Right lobe of liver (tissue), 6 donors: ENCODE measurements at regions not wholly inside any gene's neighbourhood (a gene's known extent, or its start where the extent isn't known, plus 50 kb on each side); places are given as distances from the start of the nearest gene placed in this dataset.

ENCODE experiments used
- ATAC-seq, 4 donors: fragments of 200-7000 bp; cut with Tn5 transposase; one replicate each; pipeline ENCODE4 v1.9.1; 2020; ENCODE audit warnings: mild to moderate bottlenecking in 4 of 4, moderate library complexity in 4 of 4
- DNase-seq, 3 donors: peaks; one replicate each; pipeline ENCODE4 v3.0.0-alpha.2; 2020
- H3K27ac ChIP-seq, 3 donors: fragments of 200-600 bp; one replicate each; pipeline ENCODE4 v1.8.0; 2022
- H3K27me3 ChIP-seq, 2 donors: fragments of 200-600 bp; one replicate each; pipeline ENCODE4 v1.8.0; 2022
- H3K36me3 ChIP-seq, 4 donors: fragments of 200-600 bp; sonication (generic) in 1 of 4; one replicate each; pipeline versions ENCODE4 v1.5.1 to v1.8.0; 2017 to 2022; ENCODE audit warnings: control low read depth in 1 of 4
- H3K4me1 ChIP-seq, 4 donors: fragments of 200-600 bp; sonication (generic) in 1 of 4; one replicate each; pipeline versions ENCODE4 v1.5.1 to v1.8.0; 2017 to 2022; ENCODE audit warnings: control low read depth in 1 of 4
- H3K4me3 ChIP-seq, 3 donors: fragments of 200-600 bp; one replicate each; pipeline ENCODE4 v1.8.0; 2022
- H3K9me3 ChIP-seq, 4 donors: fragments of 200-600 bp; sonication (generic) in 1 of 4; one replicate each; pipeline versions ENCODE4 v1.5.1 to v1.8.0; 2017 to 2022; ENCODE audit warnings: control low read depth in 1 of 4
- CTCF ChIP-seq, 4 donors: fragments of 200-600 bp in 3 of 4; fragments of 450-650 bp in 1 of 4; IDR thresholded peaks; one replicate each; pipeline versions ENCODE4 v1.5.1 to v1.8.0; 2016 to 2022; ENCODE audit warnings: antibody characterized with exemption in 4 of 4, mild to moderate bottlenecking in 2 of 4
- POLR2A ChIP-seq: fragments of 450-650 bp; IDR thresholded peaks from one replicate; pipeline ENCODE4 v1.6.1; 2017; ENCODE audit warnings: antibody characterized with exemption, mild to moderate bottlenecking
- WGBS: methylation state at CpG from one replicate; pipeline ENCODE4 v1.1.6; 2018; ENCODE audit warnings: low coverage, low lambda C conversion rate; ENCODE audit not compliant: insufficient coverage; ENCODE audit errors: missing lambda C conversion rate; 5-methylcytosine and 5-hydroxymethylcytosine counted together
- intact Hi-C, 2 donors: fragments of 100-400 bp; cut with DNase I; formaldehyde crosslinking; loops; one replicate each; pipeline versions ENCODE4 v1.11.2 to v1.14.1; 2022
- donor health status: DM: no; HTN: yes; CAD: no.
- donor health status: DM: no; HTN: no; CAD: no.
- donor health status: DM: no; HTN: no; CAD: no.
- donor health status: DM: no; HTN: yes; CAD: no.
- donor health status: DM: no; HTN: yes; CAD: no.

- H3K36me3 ChIP-seq: no peaks in the 10 kb centered on the region
- no peak for ATAC-seq
- TF ChIP-seq CTCF (IDR thresholded peaks at IDR 0.05) (no peak), POLR2A (no peak)
These were observed 387.1 kb downstream of the RND3 start for GRCh38 chr2:150100336-150100735.

GRCh38 chr2:150099805-150100204 is 387.7 kb downstream of the RND3 start:
- intact Hi-C loops: no loop called here
- H3K27me3 ChIP-seq: no peaks in the 10 kb centered on the region
- H3K27ac ChIP-seq: no peak overlapping the region
- DNase-seq: no peak
- no peaks in the 10 kb centered on the region for H3K36me3 ChIP-seq
- no peak for TF ChIP-seq CTCF (IDR thresholded peaks at IDR 0.05)
- no peak for TF ChIP-seq POLR2A
- ATAC-seq: no peak
- no peaks in the 10 kb centered on the region for H3K9me3 ChIP-seq
- no peak overlapping the region for H3K4me3 ChIP-seq
- H3K4me1 ChIP-seq: peaks cover 0 to 17% (median 0%) of the 10 kb centered on the region in 4 donors

More at GRCh38 chr2:150100336-150100735, 387.1 kb downstream of the RND3 start:
- H3K9me3 ChIP-seq: no peaks in the 10 kb centered on the region
- intact Hi-C loops: no loop called here
- H3K27me3 ChIP-seq: no peaks in the 10 kb centered on the region
- peaks cover 0 to 14% (median 0%) of the 10 kb centered on the region in 4 donors for H3K4me1 ChIP-seq
- 100% methylated on average over 3 of the region's 3 CpGs for WGBS
- no peak for DNase-seq
- H3K27ac ChIP-seq: no peak overlapping the region
- H3K4me3 ChIP-seq: no peak overlapping the region

- no peaks in the 10 kb centered on the region for H3K36me3 ChIP-seq
- H3K4me1 ChIP-seq: peaks cover 0 to 17% (median 0%) of the 10 kb centered on the region in 4 donors
- intact Hi-C loops: no loop called here
- 11% methylated on average over 1 of the region's 1 CpG for WGBS
- no peaks in the 10 kb centered on the region for H3K27me3 ChIP-seq
- peak; percentile 36 to 41 (median 40) for TF ChIP-seq CTCF (IDR thresholded peaks at IDR 0.05)
- no peak for TF ChIP-seq POLR2A
- H3K27ac ChIP-seq: no peak overlapping the region
- DNase-seq: no peak
- no peak overlapping the region for H3K4me3 ChIP-seq
- ATAC-seq: peak; percentile 73 to 90 (median 88)
- no peaks in the 10 kb centered on the region for H3K9me3 ChIP-seq
These were observed 389.5 kb downstream of the RND3 start for GRCh38 chr2:150097901-150098531.

- H3K9me3 ChIP-seq: no peaks in the 10 kb centered on the region
- H3K36me3 ChIP-seq: no peaks in the 10 kb centered on the region
- no peak overlapping the region for H3K4me3 ChIP-seq
- no peak for DNase-seq
- H3K4me1 ChIP-seq: peaks cover 0 to 17% (median 0%) of the 10 kb centered on the region in 4 donors
- 100% methylated on average over 3 of the region's 3 CpGs for WGBS
- intact Hi-C loops: no loop called here
- no peak for TF ChIP-seq CTCF (IDR thresholded peaks at IDR 0.05)
- no peak for TF ChIP-seq POLR2A
- no peak overlapping the region for H3K27ac ChIP-seq
- H3K27me3 ChIP-seq: no peaks in the 10 kb centered on the region
- no peak for ATAC-seq
These were observed 390.1 kb downstream of the RND3 start for GRCh38 chr2:150097402-150097801.
